ENCODE measurements at regions not wholly inside any gene's neighbourhood (a gene's known extent, or its start where the extent isn't known, plus 50 kb on each side); places are given as distances from the start of the nearest gene placed in this dataset.

- TF ChIP-seq CTCF (conservative IDR thresholded peaks at IDR 0.05; ENCODE audit: low read length) (no peak), EZH2phosphoT487 (IDR thresholded peaks at IDR 0.05; ENCODE audit: borderline replicate concordance, low read depth, low read length) (no peak)
These were observed 300.2 kb downstream of the NEBL start for GRCh38 chr10:20596911-20597310.
